ENCODE measurements at regions not wholly inside any gene's neighbourhood (a gene's known extent, or its start where the extent isn't known, plus 50 kb on each side); places are given as distances from the start of the nearest gene placed in this dataset.

DNA sequence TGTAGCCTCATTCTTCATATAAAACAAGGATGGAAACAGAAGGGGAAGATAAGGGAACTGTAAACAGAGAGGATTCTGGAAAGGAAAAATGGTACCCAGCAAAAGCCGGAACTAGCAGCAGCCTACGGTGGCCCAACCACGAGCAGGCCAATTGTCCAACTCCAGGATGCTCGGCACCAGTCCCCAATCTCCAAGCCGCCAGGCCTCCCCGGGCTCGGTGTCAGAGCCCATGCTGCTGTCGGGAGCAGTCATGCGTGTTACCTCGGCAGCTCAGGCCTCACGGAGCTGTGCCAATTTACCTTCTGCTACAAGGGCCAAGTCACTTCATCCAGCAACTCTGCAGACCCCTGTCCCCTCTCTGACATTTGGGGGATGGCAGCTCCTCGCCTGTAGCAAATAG is 130.8 kb downstream of the ZBTB18 start:
- no peak for TF ChIP-seq TSHZ2 (CRISPR knock-in tag; IDR thresholded peaks at IDR 0.05)
- TF ChIP-seq, protein P1, sequence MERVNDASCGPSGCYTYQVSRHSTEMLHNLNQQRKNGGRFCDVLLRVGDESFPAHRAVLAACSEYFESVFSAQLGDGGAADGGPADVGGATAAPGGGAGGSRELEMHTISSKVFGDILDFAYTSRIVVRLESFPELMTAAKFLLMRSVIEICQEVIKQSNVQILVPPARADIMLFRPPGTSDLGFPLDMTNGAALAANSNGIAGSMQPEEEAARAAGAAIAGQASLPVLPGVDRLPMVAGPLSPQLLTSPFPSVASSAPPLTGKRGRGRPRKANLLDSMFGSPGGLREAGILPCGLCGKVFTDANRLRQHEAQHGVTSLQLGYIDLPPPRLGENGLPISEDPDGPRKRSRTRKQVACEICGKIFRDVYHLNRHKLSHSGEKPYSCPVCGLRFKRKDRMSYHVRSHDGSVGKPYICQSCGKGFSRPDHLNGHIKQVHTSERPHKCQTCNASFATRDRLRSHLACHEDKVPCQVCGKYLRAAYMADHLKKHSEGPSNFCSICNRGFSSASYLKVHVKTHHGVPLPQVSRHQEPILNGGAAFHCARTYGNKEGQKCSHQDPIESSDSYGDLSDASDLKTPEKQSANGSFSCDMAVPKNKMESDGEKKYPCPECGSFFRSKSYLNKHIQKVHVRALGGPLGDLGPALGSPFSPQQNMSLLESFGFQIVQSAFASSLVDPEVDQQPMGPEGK (CRISPR knock-in tag; IDR thresholded peaks at IDR 0.05; ENCODE audit: borderline replicate concordance) = no peak
- no peak for TF ChIP-seq ISL1 (CRISPR knock-in tag; IDR thresholded peaks at IDR 0.05)
- no peak for TF ChIP-seq RARB (CRISPR knock-in tag; IDR thresholded peaks at IDR 0.05)
- no peak for TF ChIP-seq ESRRG (CRISPR knock-in tag; IDR thresholded peaks at IDR 0.05)
- no peak for TF ChIP-seq TOX (CRISPR knock-in tag; IDR thresholded peaks at IDR 0.05; ENCODE audit: borderline replicate concordance)
- TF ChIP-seq POU6F1 (CRISPR knock-in tag; IDR thresholded peaks at IDR 0.05; ENCODE audit: borderline replicate concordance, low read depth) = no peak
- no peak for TF ChIP-seq SNAI2 (CRISPR knock-in tag; IDR thresholded peaks at IDR 0.05)
- TF ChIP-seq ZFP30 (CRISPR knock-in tag; IDR thresholded peaks at IDR 0.05) = no peak
- no peak for TF ChIP-seq ZC3H10 (CRISPR knock-in tag; IDR thresholded peaks at IDR 0.05)
- no peak for TF ChIP-seq ZNF8 (CRISPR knock-in tag; IDR thresholded peaks at IDR 0.05)
- no peak for TF ChIP-seq CREB5 (CRISPR knock-in tag; IDR thresholded peaks at IDR 0.05; ENCODE audit: low read depth)
- TF ChIP-seq PPARA (CRISPR knock-in tag; IDR thresholded peaks at IDR 0.05; ENCODE audit: borderline replicate concordance) = no peak

Measured in SK-N-SH treated with all-trans-retinoic acid at 6 μM for 48 hours (cell line).